GM21360 (cell line): ENCODE measurements at regions not wholly inside any gene's neighbourhood (a gene's known extent, or its start where the extent isn't known, plus 50 kb on each side); places are given as distances from the start of the nearest gene placed in this dataset.

Experiments used
- ATAC-seq: cut with Tn5 transposase; IDR thresholded peaks from one replicate; pipeline ENCODE4 v1.9.1; 2021; ENCODE audit warnings: mild to moderate bottlenecking, moderate library complexity; ENCODE audit not compliant: unreplicated experiment

DNA sequence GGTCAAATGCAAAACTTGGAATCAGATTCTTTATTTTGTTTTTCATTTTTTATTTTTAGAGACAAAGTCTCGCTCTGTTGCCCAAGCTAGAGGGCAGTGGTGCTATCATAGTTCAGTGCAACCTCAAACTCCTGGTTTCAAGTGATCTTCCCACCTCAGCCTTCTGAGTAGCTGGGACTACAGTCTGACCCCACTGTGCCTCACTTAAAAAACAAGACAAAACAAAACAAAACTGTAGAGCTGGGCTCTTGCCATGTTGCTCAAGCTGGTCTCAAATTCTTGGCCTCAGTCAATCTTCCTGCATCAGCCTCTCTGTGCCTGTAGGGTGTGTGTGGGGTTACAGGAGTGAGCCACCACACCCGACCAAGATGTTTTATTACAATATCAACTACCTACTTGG, 396.0 kb upstream of the USP24 start:
- ATAC-seq, result no peak

DNA sequence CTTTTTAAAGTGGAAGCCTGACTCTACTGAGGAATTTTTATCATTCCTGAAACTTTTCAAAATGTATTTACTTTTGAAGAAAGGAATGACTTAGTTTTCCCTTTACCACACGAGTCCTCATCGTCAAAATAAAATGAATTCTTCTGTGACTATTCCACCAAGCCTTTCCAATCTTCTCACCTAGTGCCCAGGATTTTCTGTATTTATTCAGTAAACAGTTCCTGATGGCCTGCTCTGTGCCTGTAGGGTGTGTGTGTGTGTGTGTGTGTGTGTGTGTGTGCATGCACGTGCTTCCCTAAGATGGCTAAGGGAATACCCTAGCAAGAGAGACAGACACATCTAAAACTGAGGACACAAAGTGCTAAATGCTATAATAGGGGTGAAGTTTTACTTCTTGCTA, 395.0 kb upstream of the USP24 start:
- no peak for ATAC-seq

DNA sequence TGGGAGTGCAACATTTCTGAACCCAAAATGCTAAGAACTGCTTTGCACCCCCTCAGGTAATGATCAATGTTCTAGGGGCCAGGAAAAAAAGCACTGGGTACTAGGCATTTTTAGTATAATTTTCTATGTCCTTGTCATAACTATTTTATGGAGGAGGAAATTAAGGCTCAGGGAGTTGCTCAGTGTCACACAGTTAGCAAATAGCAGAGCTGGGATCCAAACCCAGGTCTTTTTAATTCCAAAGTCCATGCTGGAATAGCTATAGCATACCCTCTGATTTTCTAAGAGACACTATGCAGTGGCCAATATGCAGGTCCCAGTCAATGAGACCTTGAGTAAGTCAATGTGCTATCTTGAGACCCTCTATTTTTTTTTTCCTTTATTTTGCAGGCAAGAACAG, 394.5 kb upstream of the USP24 start:
- ATAC-seq, result no peak

DNA sequence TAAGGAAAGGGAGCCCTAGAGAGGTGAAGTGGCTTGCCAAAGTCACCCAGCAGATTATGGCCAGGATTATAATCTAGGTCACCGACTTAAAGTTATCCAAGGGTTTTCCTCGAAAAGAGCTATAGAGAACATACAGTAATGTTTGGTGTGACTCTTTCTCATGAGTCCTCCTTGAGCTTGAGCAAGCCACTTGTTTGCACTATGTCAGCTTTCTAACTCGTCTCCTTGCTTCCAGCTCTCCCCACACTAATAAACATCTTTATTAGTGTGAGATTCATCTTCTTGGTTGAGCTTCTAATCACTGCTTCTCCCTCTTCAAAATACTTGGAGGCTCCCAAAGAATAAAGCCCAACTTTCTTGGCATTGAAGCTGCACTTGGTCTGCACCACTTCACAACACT, 390.0 kb upstream of the USP24 start:
- no peak for ATAC-seq

DNA sequence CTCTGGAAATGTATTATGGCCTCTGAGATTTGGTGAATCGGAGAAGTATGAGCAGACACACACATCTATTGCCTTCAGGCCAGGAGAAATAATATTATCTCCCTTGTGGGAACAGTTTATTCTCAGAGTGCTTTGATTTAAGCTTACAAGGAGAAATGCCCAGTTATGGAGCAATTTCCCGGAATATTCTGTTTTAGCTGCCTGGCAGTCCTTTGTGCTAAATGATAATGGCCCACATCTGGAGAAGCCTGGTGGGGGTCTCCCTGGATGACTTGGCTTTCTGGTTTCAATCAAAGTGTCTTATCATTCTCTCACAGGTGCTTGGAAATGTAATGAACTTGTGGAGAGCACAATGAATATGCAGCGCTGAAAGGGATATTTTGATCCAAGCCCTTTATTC, 389.6 kb upstream of the USP24 start:
- no peak for ATAC-seq

DNA sequence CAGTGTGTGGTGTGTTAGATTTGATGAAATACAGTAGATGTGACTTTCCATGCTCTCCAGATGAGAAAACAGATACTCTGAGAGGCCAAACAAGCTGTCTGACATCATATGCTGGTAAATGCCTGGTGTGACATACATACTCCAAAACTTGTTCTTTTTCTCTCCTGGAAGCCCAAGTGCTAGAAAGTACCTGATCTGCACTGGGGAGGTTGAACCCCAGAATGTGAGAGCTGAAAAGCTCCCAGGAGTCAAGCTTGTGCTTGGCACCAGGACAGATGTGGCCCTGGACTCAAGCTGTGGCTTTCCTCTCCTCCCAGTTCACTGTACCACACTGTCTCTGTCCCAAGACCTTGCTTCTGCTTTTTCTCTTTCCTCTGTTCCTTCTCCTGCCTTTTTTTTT, 389.0 kb upstream of the USP24 start:
- no peak for ATAC-seq

DNA sequence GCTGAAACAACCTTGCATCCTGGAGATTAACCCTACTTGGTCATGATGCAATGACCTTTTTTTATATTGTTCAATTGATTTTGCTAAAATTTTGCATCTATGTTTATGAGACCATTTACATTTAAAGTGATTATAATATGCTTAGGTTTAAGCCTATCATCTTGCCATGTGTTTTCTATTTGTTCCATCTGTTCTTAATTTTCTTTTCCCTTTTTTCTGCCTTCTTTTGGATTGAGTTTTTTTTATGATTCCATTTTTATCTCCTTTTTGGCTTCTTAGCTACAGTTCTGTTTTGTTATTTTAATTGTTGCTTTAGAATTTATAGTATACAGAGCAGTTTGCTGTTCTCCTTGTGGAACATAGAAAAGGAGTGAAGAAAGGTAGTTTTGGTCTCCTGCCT, 385.1 kb upstream of the USP24 start:
- ATAC-seq, result no peak

DNA sequence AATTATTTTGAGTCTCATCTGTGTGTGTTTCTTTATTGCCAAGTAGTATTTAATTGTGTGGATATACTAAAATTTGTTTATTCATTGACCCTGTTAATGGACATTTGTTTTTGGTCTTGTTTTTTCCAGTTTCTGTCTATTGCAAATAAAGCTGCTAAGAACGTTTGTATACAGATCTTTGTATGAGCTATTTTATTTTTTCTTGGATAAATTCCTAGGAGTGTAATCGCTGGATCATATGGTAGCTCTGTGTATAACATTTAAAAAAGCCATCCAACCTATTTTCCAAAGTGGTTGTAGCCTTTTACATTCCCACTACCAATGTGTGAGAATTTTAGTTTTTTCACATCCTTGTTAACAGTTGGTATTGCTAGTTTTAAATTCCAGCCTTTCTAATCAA, 382.7 kb upstream of the USP24 start:
- no peak for ATAC-seq

DNA sequence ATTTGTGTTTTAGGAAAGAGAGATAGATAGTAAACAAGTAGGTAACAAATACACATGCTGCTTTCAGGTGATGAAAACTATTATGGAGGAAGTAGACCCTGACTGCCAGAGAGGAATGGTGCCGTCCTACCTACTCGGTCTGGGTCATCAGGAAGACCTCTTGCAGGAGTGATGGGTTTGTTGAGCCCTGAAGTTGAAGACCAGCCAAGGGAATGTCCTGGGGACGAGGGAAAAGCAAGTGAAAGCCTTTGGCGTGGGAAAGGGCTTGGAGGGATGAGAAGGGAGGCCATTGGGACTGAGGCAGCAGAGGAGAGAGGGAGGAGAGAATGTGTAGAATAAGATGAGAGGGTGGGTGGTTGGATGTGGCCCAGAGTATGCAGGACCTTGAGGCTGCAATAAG, 379.5 kb upstream of the USP24 start:
- no peak for ATAC-seq

DNA sequence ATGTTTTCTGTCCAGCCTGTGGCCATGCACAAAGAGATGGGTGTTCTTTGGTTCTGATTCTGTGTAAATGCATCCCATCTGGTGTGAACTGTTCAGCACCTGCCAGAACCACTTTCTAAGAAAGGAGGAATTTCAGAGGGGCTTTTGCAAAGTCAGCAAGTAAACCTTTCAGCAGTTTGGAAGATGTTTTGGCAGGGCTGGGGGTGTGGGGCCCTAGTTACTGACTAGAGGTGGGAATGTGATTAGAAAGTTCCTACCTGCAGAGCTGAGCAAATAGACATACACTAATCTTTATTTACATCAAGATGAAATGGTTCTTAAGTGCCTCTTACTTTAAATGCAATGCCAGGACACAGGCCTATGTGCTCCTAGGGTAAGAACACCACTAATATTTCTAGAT, 378.1 kb upstream of the USP24 start:
- ATAC-seq, result no peak

DNA sequence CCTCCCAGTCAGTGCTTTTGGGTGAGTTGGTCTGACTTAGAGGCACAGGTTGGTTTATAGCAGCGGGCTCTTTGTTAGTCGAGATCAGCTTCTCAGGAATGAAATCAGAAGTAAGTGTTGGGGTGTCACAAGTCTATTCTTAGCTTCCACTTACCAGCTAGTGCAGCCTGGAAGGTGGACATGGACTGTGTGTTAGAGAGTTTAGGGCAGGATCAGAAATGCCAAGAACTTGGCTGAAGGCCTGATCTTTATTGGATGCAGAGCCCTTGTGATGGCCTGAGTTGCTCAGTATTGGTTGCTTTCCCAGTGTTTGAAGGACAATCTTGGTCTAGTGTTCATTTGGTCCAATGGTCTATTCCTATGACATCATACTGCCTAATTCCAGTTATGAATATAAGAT, 377.0 kb upstream of the USP24 start:
- ATAC-seq, result no peak

DNA sequence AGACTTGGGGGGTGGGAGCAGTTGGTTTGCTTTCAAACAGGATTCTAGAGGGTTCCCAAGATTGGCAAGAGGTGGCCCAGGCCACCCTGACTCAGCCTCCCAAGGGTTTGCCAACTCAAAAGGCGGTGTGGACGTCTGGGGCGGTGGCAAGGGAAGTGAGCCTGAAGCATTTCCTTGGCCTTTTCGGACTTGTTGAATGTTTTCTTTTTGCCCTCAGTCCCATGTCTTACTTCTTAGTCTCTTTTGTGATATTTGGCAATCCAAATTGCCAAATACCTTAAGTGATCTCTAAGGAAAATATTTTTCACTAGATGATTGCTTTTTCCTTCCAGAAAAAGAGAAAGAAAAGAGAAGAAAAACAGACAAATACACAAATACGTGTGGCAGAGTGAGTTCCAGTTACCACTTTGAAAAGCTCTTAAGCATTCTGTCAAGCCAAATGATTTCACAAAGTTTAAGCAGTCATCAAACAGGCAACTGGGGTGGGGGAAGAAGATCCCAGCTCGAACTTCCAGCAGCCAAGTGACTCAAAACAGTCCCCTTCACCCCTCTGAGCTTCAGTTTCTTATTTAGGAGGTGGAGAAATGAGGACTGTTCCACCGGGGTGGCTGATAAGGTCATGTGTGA, 374.6 kb upstream of the USP24 start:
- no peak for ATAC-seq

DNA sequence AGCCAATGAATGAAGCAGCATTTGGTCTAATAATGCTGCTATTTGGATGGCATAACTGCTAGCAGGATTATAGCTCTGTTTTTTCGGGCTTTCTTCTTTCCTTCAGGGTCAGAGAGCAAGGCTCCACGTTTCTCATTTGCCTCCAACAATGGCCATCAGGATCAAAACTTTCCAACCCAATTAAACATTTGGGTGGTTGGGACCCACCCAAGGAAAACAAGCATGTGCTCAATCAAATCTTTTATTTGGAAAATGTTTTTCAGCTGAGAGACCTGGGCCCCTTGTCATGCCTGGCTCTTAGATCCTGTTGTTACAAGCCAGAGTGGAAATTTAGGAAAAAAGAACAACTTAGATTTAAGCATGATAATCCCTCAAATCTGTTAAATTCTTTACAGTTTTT, 373.1 kb upstream of the USP24 start:
- no peak for ATAC-seq

DNA sequence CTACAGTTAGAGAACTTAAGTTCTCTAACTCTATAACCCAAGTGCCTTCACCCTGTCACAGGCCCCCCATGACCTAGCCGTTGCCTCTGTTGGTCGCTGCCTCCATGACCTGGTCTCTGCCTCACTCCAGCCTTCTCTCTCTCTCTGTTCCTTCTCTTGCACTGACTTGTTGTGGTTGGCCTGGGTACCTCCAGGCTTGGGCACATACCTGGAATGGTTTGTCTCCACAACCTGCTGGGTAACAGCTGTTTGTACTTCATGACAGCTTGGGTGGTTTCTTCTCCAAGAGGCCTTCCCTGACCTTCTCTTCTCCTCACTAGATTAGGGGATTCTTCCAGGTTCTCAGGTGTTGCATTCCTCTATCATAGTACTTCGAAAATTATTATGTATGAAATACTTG, 371.6 kb upstream of the USP24 start:
- ATAC-seq, result no peak

DNA sequence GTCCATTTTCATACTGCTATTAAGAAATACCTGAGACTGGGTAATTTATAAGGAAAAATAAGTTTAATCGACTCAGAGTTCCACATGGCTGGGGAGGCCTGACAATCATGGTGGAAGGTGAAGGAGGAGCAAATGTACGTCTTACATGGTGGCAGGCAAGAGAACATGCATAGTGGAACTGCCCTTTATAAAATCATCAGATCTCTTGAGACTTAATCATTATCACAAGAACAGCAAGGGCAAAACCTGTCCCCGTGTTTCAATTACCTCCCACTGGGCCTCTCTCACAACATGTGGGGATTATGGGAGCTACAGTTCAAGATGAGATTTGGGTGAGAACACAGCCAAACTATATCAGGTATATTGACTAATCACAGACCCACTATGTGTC, 370.2 kb upstream of the USP24 start:
- no peak for ATAC-seq

DNA sequence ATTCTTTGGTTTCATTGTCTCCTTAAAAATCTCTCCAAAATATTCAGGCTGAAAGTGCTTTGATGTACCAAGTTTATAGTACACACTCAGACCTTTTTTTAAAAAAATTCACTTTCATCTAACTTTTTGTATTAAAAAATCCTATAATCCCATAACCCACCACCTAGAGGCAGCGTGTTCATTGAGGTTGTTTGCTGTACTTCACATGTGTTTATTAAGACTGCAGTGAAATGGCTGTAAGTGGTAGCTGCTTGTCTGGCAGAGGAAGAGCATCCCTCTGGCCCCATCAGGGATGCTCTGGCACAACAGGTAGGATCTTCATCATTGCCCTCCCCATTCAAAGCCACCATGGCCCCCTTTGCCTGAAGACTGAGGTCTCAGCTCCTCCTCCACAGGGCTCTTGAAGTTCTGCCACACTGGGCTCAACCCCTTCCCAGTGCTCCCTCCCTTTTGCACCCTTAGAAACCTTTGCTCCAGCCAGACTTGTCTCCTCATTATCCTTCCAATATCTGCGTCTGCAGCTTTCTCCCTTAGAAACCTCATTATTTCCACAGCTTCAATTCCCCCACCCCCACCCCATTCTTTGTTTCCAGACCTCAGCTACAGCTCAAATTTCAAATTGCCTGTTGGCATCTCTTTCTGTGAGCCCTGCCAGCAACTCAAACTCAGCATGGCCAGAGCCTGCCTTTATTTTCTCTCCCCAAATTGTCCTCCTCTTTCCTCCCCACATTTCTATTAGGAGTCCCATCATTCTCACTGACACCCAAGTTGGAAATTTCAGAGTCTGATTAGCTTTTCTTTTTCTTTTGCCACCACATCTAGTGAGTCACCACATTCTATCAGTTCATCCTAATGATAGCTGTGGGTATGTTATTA, 369.6 kb upstream of the USP24 start:
- ATAC-seq, result no peak

DNA sequence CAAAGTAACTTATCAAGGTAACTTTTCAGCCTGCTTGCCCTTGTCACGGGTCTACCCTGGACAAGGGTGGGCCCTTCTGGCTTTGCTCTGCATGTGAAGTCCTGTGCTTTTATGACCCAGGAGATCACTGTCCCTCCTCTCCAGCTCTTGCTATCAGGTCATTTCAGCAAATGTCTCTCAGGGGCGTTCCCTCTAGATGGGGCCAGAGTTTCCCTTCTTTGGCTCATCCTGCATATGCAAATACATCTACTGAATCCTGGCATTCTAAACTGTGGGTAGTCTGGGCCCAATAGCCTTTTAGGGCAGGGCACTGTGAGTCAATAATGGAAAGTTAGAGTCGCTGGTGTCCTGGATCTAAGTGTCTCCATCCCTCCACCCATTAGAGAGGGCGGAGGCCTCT, 366.9 kb upstream of the USP24 start:
- no peak for ATAC-seq

DNA sequence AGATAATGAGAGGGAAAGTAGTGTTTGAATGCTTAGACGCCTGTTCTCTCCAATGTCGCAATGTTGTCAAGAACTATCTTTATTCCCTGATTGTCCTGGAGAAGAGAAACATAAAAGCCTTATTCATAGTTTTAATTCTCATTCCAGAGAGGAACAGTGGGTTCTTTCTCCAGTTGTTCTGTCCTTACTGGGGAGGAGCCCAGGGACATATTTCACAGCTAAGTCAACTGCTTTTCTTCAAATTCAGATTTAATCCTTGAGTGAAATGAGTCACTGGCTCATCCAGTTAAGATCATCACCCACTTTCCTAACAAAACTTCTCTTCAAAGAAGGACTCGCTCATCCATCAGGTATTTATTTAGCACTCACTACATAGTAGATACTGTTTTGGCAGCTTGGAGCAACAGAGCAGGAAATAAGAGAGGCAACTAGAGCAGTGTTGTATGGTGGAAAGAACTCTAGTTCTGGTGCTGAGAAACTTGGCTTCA, 365.7 kb upstream of the USP24 start:
- ATAC-seq, result no peak

DNA sequence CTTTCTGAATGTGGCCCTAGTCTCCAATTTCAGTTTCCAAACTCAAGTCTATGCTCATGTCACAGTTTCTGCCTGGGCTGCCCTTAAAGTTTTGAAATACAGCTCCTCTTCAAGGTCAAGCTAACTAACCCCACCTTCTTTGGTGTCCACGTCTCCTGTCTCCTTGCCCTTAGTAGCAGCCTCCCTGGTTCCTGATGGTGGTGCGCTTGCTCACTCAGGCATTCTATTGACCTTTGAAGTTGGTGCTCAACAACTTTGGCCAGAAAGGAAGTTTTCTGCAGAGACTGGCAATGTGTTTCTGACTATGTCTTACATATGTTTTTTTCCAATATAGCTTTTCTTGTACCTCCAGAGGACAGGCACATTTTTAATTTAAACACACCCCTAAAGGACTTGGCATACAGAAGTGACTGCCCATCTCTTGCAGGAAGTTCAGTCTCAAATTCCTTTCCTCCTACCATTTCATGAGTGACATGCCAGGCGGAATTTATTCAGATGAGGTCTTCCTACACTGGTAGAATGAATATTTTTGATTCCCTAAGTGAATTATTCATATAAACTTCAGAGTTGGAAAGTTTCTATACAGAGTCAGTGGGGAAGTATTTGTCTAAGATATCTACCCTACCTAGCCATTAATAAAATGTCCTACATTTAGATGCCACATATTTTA, 364.3 kb upstream of the USP24 start:
- ATAC-seq, result no peak

DNA sequence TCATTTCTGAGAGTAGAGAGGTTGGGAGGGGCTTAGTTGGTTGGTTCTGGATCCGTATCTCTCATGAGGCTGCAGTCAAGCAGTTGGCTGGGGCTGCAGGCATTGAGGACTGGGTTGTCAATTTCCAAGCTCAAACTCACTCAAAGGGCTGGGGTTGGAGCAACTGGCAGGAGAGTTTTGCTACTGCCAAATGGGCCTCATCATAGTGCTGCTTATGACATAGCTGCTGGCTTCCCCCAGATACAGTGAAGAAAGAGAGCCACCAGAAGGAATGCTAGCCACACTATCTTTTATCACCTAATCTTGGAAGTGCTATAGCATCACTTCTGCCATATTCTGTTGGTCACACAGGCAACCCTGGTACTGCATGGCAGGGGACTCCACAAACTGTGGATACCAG, 363.5 kb upstream of the USP24 start:
- ATAC-seq, result no peak

DNA sequence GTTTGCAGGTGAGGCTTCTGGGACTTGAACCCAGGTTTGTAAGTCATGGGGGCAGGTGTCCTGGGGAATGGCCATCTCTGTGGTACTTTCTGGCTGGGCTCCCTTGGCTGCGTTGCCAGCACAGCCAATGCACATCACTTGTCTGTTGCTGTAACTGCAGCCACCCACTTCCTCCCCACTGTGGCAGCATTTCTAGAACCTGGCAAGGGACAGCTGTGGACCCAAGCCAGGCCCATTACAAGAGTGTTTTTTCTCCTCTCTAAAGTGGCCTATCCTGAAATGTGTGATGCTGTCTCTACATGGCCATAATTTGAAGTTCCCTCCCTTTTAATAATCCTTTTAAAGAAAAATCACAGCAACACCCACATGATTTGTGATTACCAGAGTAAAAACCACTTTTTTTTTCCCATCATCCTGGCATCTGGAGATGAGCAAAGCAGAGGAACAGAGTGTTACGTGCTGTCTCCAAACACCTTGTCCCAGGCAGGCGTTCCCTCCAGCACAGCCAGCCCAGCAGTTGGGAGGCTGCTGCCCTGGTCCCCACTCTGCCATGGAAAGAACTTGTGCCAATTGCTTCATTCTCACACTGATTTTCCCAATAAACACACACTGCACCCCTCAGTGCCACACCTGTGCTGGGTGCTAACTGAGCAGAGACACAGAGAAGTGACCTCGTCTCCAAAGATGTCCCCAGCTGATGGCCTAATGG, 360.6 kb upstream of the USP24 start:
- ATAC-seq, result no peak
